ENCODE measurements at regions not wholly inside any gene's neighbourhood (a gene's known extent, or its start where the extent isn't known, plus 50 kb on each side); places are given as distances from the start of the nearest gene placed in this dataset.

- H3K27ac ChIP-seq, result no peak overlapping the region
- no peak for TF ChIP-seq CTCF (conservative IDR thresholded peaks at IDR 0.05)
Observed at GRCh38 chr18:41371156-41372045, 583.6 kb upstream of the PIK3C3 start.

- TF ChIP-seq CTCF (conservative IDR thresholded peaks at IDR 0.05), result no peak
- no peak overlapping the region for H3K27ac ChIP-seq
Observed at GRCh38 chr18:41370740-41371139, 584.3 kb upstream of the PIK3C3 start.

- no peak for TF ChIP-seq CTCF (conservative IDR thresholded peaks at IDR 0.05)
- no peak overlapping the region for H3K27ac ChIP-seq
Observed at GRCh38 chr18:41357708-41358107, 597.3 kb upstream of the PIK3C3 start.

GRCh38 chr18:41353777-41354528, 601.1 kb upstream of the PIK3C3 start:
- no peak for TF ChIP-seq CTCF (conservative IDR thresholded peaks at IDR 0.05)
- no peak overlapping the region for H3K27ac ChIP-seq

GRCh38 chr18:41351430-41351829, 603.6 kb upstream of the PIK3C3 start:
- no peak for TF ChIP-seq CTCF (conservative IDR thresholded peaks at IDR 0.05)
- no peak overlapping the region for H3K27ac ChIP-seq

- no peak for TF ChIP-seq CTCF (conservative IDR thresholded peaks at IDR 0.05)
- no peak overlapping the region for H3K27ac ChIP-seq
Observed at GRCh38 chr18:41347057-41347456, 608.0 kb upstream of the PIK3C3 start.

GRCh38 chr18:41343808-41344207, 611.2 kb upstream of the PIK3C3 start:
- no peak overlapping the region for H3K27ac ChIP-seq
- no peak for TF ChIP-seq CTCF (conservative IDR thresholded peaks at IDR 0.05)

All from VCaP (cell line).